Skeletal muscle tissue (tissue), 3 donors: ENCODE measurements at regions not wholly inside any gene's neighbourhood (a gene's known extent, or its start where the extent isn't known, plus 50 kb on each side); places are given as distances from the start of the nearest gene placed in this dataset.
"Not testable (repeated sequence)": the region's sequence is repeated elsewhere in the genome, so short reads cannot be mapped to it uniquely, and the experiment has no call there.

ENCODE experiments used
- H3K27ac ChIP-seq: one replicate; pipeline ENCODE4 v1.7.0; 2013; ENCODE audit warnings: mild to moderate bottlenecking, low read depth, low read length, inconsistent platforms
- H3K27me3 ChIP-seq, 3 donors: one replicate each; pipeline ENCODE4 v1.7.0; 2013; ENCODE audit warnings: low read length in 3 of 3; ENCODE audit not compliant: control insufficient read depth in 3 of 3, insufficient read depth in 3 of 3
- H3K36me3 ChIP-seq, 3 donors: one replicate each; pipeline ENCODE4 v1.7.0; 2013; ENCODE audit warnings: low read length in 3 of 3; ENCODE audit not compliant: control insufficient read depth in 3 of 3, insufficient read depth in 3 of 3
- H3K4me1 ChIP-seq, 3 donors: one replicate each; pipeline ENCODE4 v1.7.0; 2013; ENCODE audit warnings: low read length in 3 of 3, mild to moderate bottlenecking in 3 of 3; ENCODE audit not compliant: control insufficient read depth in 3 of 3, insufficient read depth in 3 of 3
- H3K4me3 ChIP-seq, 3 donors: one replicate each; pipeline ENCODE4 v1.7.0; 2013; ENCODE audit warnings: low read length in 3 of 3
- H3K9ac ChIP-seq, 3 donors: one replicate each; pipeline ENCODE4 v1.7.0; 2013; ENCODE audit warnings: low read length in 3 of 3, mild to moderate bottlenecking in 3 of 3, moderate library complexity in 2 of 3, low read depth in 1 of 3
- H3K9me3 ChIP-seq, 3 donors: one replicate each; pipeline ENCODE4 v1.7.0; 2013; ENCODE audit warnings: low read length in 3 of 3; ENCODE audit not compliant: control insufficient read depth in 3 of 3
- donor health status: Osteomylitis.

- peaks cover 0 to 3% (median 0%) of the 10 kb centered on the region in 3 donors for H3K9me3 ChIP-seq
- no peak overlapping the region for H3K9ac ChIP-seq
These were observed 285.1 kb downstream of the CCSER2 start for GRCh38 chr10:84613336-84614021.

GRCh38 chr10:84626397-84627087, 298.2 kb downstream of the CCSER2 start:
- Histone ChIP-seq H3K4me1 (no peaks in the 10 kb centered on the region), H3K9me3 (no peaks in the 10 kb centered on the region), H3K27ac (no peak overlapping the region), H3K9ac (no peak overlapping the region), H3K27me3 (no peaks in the 10 kb centered on the region), H3K4me3 (no peak overlapping the region), H3K36me3 (no peaks in the 10 kb centered on the region)

More at GRCh38 chr10:84613336-84614021, 285.1 kb downstream of the CCSER2 start:
- Histone ChIP-seq H3K27me3 (peaks cover 0 to 8% (median 8%) of the 10 kb centered on the region in 3 donors), H3K27ac (no peak overlapping the region), H3K36me3 (no peaks in the 10 kb centered on the region), H3K4me3 (no peak overlapping the region), H3K4me1 (no peaks in the 10 kb centered on the region)

- no peaks in the 10 kb centered on the region for H3K4me1 ChIP-seq
- no peaks in the 10 kb centered on the region for H3K36me3 ChIP-seq
- no peaks in the 10 kb centered on the region for H3K27me3 ChIP-seq
- no peak overlapping the region for H3K9ac ChIP-seq
- no peak overlapping the region for H3K27ac ChIP-seq
- no peaks in the 10 kb centered on the region for H3K9me3 ChIP-seq
- H3K4me3 ChIP-seq: no peak overlapping the region
These were observed 304.5 kb downstream of the CCSER2 start for GRCh38 chr10:84632866-84633265.

GRCh38 chr10:84634636-84635035, 306.2 kb downstream of the CCSER2 start:
- no peak overlapping the region for H3K4me3 ChIP-seq
- no peaks in the 10 kb centered on the region for H3K9me3 ChIP-seq
- no peak overlapping the region for H3K27ac ChIP-seq
- H3K27me3 ChIP-seq: no peaks in the 10 kb centered on the region
- no peak overlapping the region for H3K9ac ChIP-seq
- no peaks in the 10 kb centered on the region for H3K4me1 ChIP-seq
- H3K36me3 ChIP-seq: no peaks in the 10 kb centered on the region

GRCh38 chr10:84650628-84651027, 322.2 kb downstream of the CCSER2 start:
- H3K9me3 ChIP-seq, H3K27me3 ChIP-seq, H3K9ac ChIP-seq, H3K4me1 ChIP-seq, H3K4me3 ChIP-seq, H3K27ac ChIP-seq, H3K36me3 ChIP-seq: not testable (repeated sequence)

- H3K27ac ChIP-seq: no peak overlapping the region
These were observed 326.3 kb downstream of the CCSER2 start for GRCh38 chr10:84654671-84655070.

GRCh38 chr10:84659027-84659426, 330.6 kb downstream of the CCSER2 start:
- no peaks in the 10 kb centered on the region for H3K4me1 ChIP-seq
- no peak overlapping the region for H3K27ac ChIP-seq
- no peak overlapping the region for H3K9ac ChIP-seq
- H3K27me3 ChIP-seq: peaks cover 0 to 3% (median 0%) of the 10 kb centered on the region in 3 donors
- no peaks in the 10 kb centered on the region for H3K9me3 ChIP-seq
- no peaks in the 10 kb centered on the region for H3K36me3 ChIP-seq
- no peak overlapping the region for H3K4me3 ChIP-seq

More at GRCh38 chr10:84654671-84655070, 326.3 kb downstream of the CCSER2 start:
- H3K9me3 ChIP-seq: no peaks in the 10 kb centered on the region
- H3K4me1 ChIP-seq: no peaks in the 10 kb centered on the region
- no peaks in the 10 kb centered on the region for H3K27me3 ChIP-seq
- H3K36me3 ChIP-seq: no peaks in the 10 kb centered on the region
- H3K9ac ChIP-seq: no peak overlapping the region
- H3K4me3 ChIP-seq: no peak overlapping the region

- H3K9ac ChIP-seq: no peak overlapping the region
- H3K27ac ChIP-seq: no peak overlapping the region
- H3K9me3 ChIP-seq: no peaks in the 10 kb centered on the region
- no peaks in the 10 kb centered on the region for H3K4me1 ChIP-seq
- no peaks in the 10 kb centered on the region for H3K36me3 ChIP-seq
- H3K27me3 ChIP-seq: peaks cover 0 to 3% (median 0%) of the 10 kb centered on the region in 3 donors
- no peak overlapping the region for H3K4me3 ChIP-seq
These were observed 331.4 kb downstream of the CCSER2 start for GRCh38 chr10:84659497-84660439.

GRCh38 chr10:84660450-84661159, 332.2 kb downstream of the CCSER2 start:
- Histone ChIP-seq H3K36me3 (no peaks in the 10 kb centered on the region), H3K4me1 (no peaks in the 10 kb centered on the region), H3K4me3 (no peak overlapping the region), H3K27me3 (peaks cover 0 to 3% (median 0%) of the 10 kb centered on the region in 3 donors), H3K9me3 (no peaks in the 10 kb centered on the region), H3K9ac (no peak overlapping the region), H3K27ac (no peak overlapping the region)
